ENCODE measurements at regions not wholly inside any gene's neighbourhood (a gene's known extent, or its start where the extent isn't known, plus 50 kb on each side); places are given as distances from the start of the nearest gene placed in this dataset.

- TF ChIP-seq CTCF (IDR thresholded peaks at IDR 0.05 in 2 of 3, conservative IDR thresholded peaks at IDR 0.05 in 1 of 3; ENCODE audit: borderline replicate concordance in 1 of 3, insufficient read depth in 1 of 3, low read depth in 2 of 3, low read length in 2 of 3) (no peak), POLR2AphosphoS5 (IDR thresholded peaks at IDR 0.05; ENCODE audit: low read depth, low read length) (no peak)
Measured at GRCh38 chr1:29828526-29829447, 592.5 kb downstream of the PTPRU start.

Measured in HCT116 (cell line).